GM18511 (cell line): ENCODE measurements at regions not wholly inside any gene's neighbourhood (a gene's known extent, or its start where the extent isn't known, plus 50 kb on each side); places are given as distances from the start of the nearest gene placed in this dataset.
A peak's percentile ranks its signal among the peaks of the same experiment; 100 is the strongest.
"Not testable (repeated sequence)": the region's sequence is repeated elsewhere in the genome, so short reads cannot be mapped to it uniquely, and the experiment has no call there.

ENCODE experiments used
- ATAC-seq: cut with Tn5 transposase; IDR thresholded peaks from one replicate; pipeline ENCODE4 v1.9.1; 2021; ENCODE audit warnings: mild to moderate bottlenecking, moderate library complexity; ENCODE audit not compliant: unreplicated experiment

GRCh38 chr7:85386460-85386859 lies 199.6 kb upstream of the SEMA3D start:
- no peak for ATAC-seq

GRCh38 chr7:85384392-85384791 lies 197.5 kb upstream of the SEMA3D start:
- ATAC-seq, result no peak

- ATAC-seq, result no peak
Observed at GRCh38 chr7:85381212-85381611, 194.4 kb upstream of the SEMA3D start.

- ATAC-seq, result no peak
Observed at GRCh38 chr7:85376589-85376988, 189.7 kb upstream of the SEMA3D start.

- ATAC-seq, result no peak
Observed at GRCh38 chr7:85356916-85357315, 170.1 kb upstream of the SEMA3D start.

- ATAC-seq, result peak; percentile 61
Observed at GRCh38 chr7:85343484-85343883, 156.6 kb upstream of the SEMA3D start.

- no peak for ATAC-seq
Observed at GRCh38 chr7:85342781-85343180, 155.9 kb upstream of the SEMA3D start.

- no peak for ATAC-seq
Observed at GRCh38 chr7:85341973-85342372, 155.1 kb upstream of the SEMA3D start.

- ATAC-seq, result no peak
Observed at GRCh38 chr7:85341121-85341520, 154.3 kb upstream of the SEMA3D start.

GRCh38 chr7:85336086-85336485 lies 149.2 kb upstream of the SEMA3D start:
- ATAC-seq, result no peak

- ATAC-seq, result not testable (repeated sequence)
Observed at GRCh38 chr7:85335113-85335512, 148.3 kb upstream of the SEMA3D start.

- no peak for ATAC-seq
Observed at GRCh38 chr7:85328456-85328998, 141.7 kb upstream of the SEMA3D start.

- ATAC-seq, result no peak
Observed at GRCh38 chr7:85324145-85324799, 137.4 kb upstream of the SEMA3D start.

- no peak for ATAC-seq
Observed at GRCh38 chr7:85322252-85322651, 135.4 kb upstream of the SEMA3D start.

GRCh38 chr7:85320699-85321476 lies 134.0 kb upstream of the SEMA3D start:
- ATAC-seq, result no peak

- no peak for ATAC-seq
Observed at GRCh38 chr7:85316489-85316888, 129.6 kb upstream of the SEMA3D start.

GRCh38 chr7:85310301-85310700 lies 123.4 kb upstream of the SEMA3D start:
- no peak for ATAC-seq

GRCh38 chr7:85306115-85306514 lies 119.3 kb upstream of the SEMA3D start:
- no peak for ATAC-seq

GRCh38 chr7:85294176-85294575 lies 107.3 kb upstream of the SEMA3D start:
- ATAC-seq, result no peak

- ATAC-seq, result peak; percentile 79
Observed at GRCh38 chr7:85292908-85293576, 106.2 kb upstream of the SEMA3D start.

- ATAC-seq, result peak; percentile 42
Observed at GRCh38 chr7:85290269-85290668, 103.4 kb upstream of the SEMA3D start.

- peak; percentile 30 for ATAC-seq
Observed at GRCh38 chr7:85289279-85289678, 102.4 kb upstream of the SEMA3D start.
